Lower lobe of right lung (tissue), 2 donors: ENCODE measurements at regions not wholly inside any gene's neighbourhood (a gene's known extent, or its start where the extent isn't known, plus 50 kb on each side); places are given as distances from the start of the nearest gene placed in this dataset.

ENCODE experiments used
- ATAC-seq, 2 donors: fragments of 200-7000 bp; cut with Tn5 transposase; one replicate each; pipeline ENCODE4 v1.9.1; 2020 to 2022; ENCODE audit warnings: mild to moderate bottlenecking in 2 of 2, moderate library complexity in 2 of 2
- DNase-seq: peaks from one replicate; pipeline ENCODE4 v3.0.0-alpha.2; 2020
- H3K27ac ChIP-seq: fragments of 200-600 bp; one replicate; pipeline ENCODE4 v1.8.0; 2022
- H3K27me3 ChIP-seq: fragments of 200-600 bp; one replicate; pipeline ENCODE4 v1.8.0; 2022; ENCODE audit warnings: low read depth
- H3K36me3 ChIP-seq: fragments of 200-600 bp; one replicate; pipeline ENCODE4 v1.8.0; 2022; ENCODE audit warnings: mild to moderate bottlenecking
- H3K4me1 ChIP-seq: fragments of 200-600 bp; one replicate; pipeline ENCODE4 v1.8.0; 2022
- H3K4me3 ChIP-seq: fragments of 200-600 bp; one replicate; pipeline ENCODE4 v1.8.0; 2022; ENCODE audit warnings: mild to moderate bottlenecking
- H3K9me3 ChIP-seq: fragments of 200-600 bp; one replicate; pipeline ENCODE4 v1.8.0; 2022
- CTCF ChIP-seq: fragments of 200-600 bp; IDR thresholded peaks from one replicate; pipeline ENCODE4 v1.8.0; 2022; ENCODE audit warnings: antibody characterized with exemption, mild to moderate bottlenecking
- intact Hi-C: fragments of 100-400 bp; cut with DNase I; formaldehyde crosslinking; loops from one replicate; pipeline ENCODE4 v1.11.0; 2022
- donor health status: DM: no; HTN: yes; CAD: no; lungs with severe emphysema.

- DNase-seq: no peak
- Histone ChIP-seq H3K9me3 (peaks cover 7% of the 10 kb centered on the region), H3K27me3 (no peaks in the 10 kb centered on the region), H3K4me3 (no peak overlapping the region), H3K36me3 (no peaks in the 10 kb centered on the region), H3K4me1 (no peaks in the 10 kb centered on the region), H3K27ac (no peak overlapping the region)
- intact Hi-C loops: no loop called here
- ATAC-seq: no peak
- no peak for TF ChIP-seq CTCF
These were observed 76.2 kb downstream of the KLF6 start for GRCh38 chr10:3708852-3709251.

GRCh38 chr10:3704565-3705325 is 80.3 kb downstream of the KLF6 start:
- ATAC-seq: no peak
- no peaks in the 10 kb centered on the region for H3K4me1 ChIP-seq
- DNase-seq: no peak
- no peak for TF ChIP-seq CTCF
- H3K27me3 ChIP-seq: no peaks in the 10 kb centered on the region
- H3K4me3 ChIP-seq: no peak overlapping the region
- H3K36me3 ChIP-seq: no peaks in the 10 kb centered on the region
- no peaks in the 10 kb centered on the region for H3K9me3 ChIP-seq
- intact Hi-C loops: no loop called here
- H3K27ac ChIP-seq: no peak overlapping the region

DNA sequence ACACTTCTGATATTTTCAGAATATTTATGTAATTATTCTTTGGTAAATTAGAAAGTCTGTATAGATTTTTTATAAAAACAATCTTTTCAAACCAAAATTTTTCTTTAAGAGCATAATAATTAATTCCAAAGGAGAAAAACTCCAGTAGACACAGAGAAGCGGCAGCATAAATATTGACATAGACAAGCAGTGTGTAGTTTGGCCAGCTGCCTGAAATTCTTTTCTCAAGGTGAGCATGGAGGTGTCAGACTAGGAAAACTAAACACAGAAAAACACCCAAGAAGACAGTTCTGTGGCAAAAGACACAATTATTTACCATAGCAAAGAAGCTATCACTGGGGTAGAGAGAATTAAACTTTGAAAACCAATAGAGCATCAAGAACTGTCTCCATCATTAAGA is 82.4 kb downstream of the KLF6 start:
- Histone ChIP-seq H3K36me3 (no peaks in the 10 kb centered on the region), H3K4me1 (no peaks in the 10 kb centered on the region), H3K9me3 (no peaks in the 10 kb centered on the region), H3K27ac (no peak overlapping the region), H3K27me3 (no peaks in the 10 kb centered on the region), H3K4me3 (no peak overlapping the region)
- no peak for TF ChIP-seq CTCF
- ATAC-seq (no peak), DNase-seq (no peak)
- intact Hi-C loops: no loop called here

DNA sequence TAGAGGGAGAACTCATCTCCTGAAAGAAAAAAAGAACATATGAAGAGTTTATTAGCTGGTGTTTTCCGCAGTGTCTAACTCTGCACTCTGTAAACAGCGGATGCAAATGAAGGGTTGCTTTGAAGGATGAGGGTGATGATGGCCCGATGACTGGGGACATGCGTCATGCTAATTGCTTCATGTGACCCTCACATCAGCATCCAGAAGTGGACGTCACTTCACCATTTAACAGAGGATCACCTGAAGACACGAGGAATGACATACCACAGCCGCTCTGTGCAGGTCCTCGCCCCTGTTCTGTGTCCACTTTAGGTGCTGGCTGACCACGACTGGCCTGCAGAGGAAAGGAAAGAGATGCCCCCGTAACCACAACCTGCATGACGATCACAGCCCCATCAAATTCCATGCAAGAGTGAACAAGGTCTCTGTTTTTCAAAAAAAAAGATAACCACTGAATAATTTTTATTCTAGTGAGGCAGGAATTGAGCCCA is 82.9 kb downstream of the KLF6 start:
- DNase-seq (no peak), ATAC-seq (no peak)
- Histone ChIP-seq H3K36me3 (no peaks in the 10 kb centered on the region), H3K9me3 (no peaks in the 10 kb centered on the region), H3K27ac (no peak overlapping the region), H3K4me1 (no peaks in the 10 kb centered on the region), H3K27me3 (no peaks in the 10 kb centered on the region), H3K4me3 (no peak overlapping the region)
- TF ChIP-seq CTCF: no peak
- intact Hi-C loops: no loop called here

- intact Hi-C loops: no loop called here
- no peak for TF ChIP-seq CTCF
These were observed 83.5 kb downstream of the KLF6 start for GRCh38 chr10:3701491-3701890.

More at GRCh38 chr10:3701491-3701890, 83.5 kb downstream of the KLF6 start:
- H3K27ac ChIP-seq: no peak overlapping the region
- DNase-seq: no peak
- no peak overlapping the region for H3K4me3 ChIP-seq
- H3K27me3 ChIP-seq: no peaks in the 10 kb centered on the region
- no peaks in the 10 kb centered on the region for H3K4me1 ChIP-seq
- H3K9me3 ChIP-seq: no peaks in the 10 kb centered on the region
- ATAC-seq: no peak
- no peaks in the 10 kb centered on the region for H3K36me3 ChIP-seq
